ENCODE measurements at regions not wholly inside any gene's neighbourhood (a gene's known extent, or its start where the extent isn't known, plus 50 kb on each side); places are given as distances from the start of the nearest gene placed in this dataset.

DNA sequence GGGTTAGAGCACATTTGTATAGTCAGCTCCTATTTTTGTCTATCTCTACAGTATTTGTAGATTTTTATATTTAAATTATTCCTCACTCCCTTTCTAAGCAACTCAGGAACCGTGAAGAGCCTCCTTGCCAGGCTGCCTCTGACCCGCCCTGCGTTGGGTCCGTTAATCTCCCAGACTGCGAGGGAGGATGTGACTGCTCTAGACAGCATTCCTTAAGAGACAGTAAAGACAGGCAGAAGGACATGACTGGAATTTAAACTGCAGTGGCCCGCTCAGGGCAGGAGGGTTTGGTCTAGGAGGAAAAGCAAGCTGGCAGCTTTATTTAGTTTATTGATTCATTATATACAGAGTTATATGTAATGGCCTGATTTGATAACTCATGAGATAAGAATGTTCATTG lies 413.7 kb downstream of the TMEM135 start:
- no peak for DNase-seq (ENCODE audit: low read depth, low spot score)
- no peaks in the 10 kb centered on the region for H3K9me3 ChIP-seq (ENCODE audit: low read depth, low read length)
- no peak for TF ChIP-seq EZH2 (IDR thresholded peaks at IDR 0.05)
- TF ChIP-seq POLR2AphosphoS5 (IDR thresholded peaks at IDR 0.05; ENCODE audit: borderline replicate concordance, low read depth, low read length): no peak
- TF ChIP-seq FOXP2 (optimal IDR thresholded peaks at IDR 0.05; ENCODE audit: control extremely low read depth, extremely low read length, insufficient read depth): no peak
- no peak overlapping the region for H3K9ac ChIP-seq (ENCODE audit: insufficient read length)
- no peak overlapping the region for H3K4me3 ChIP-seq
- no peaks in the 10 kb centered on the region for H3K36me3 ChIP-seq (ENCODE audit: insufficient read depth, low read length)
- H3K27ac ChIP-seq: no peak overlapping the region

GRCh38 chr11:87447606-87448005 lies 409.9 kb downstream of the TMEM135 start:
- H3K27ac ChIP-seq: no peak overlapping the region
- no peaks in the 10 kb centered on the region for H3K36me3 ChIP-seq (ENCODE audit: insufficient read depth, low read length)
- H3K9ac ChIP-seq (ENCODE audit: insufficient read length): no peak overlapping the region
- TF ChIP-seq EZH2 (IDR thresholded peaks at IDR 0.05): no peak
- DNase-seq (ENCODE audit: low read depth, low spot score): no peak
- H3K9me3 ChIP-seq (ENCODE audit: low read depth, low read length): no peaks in the 10 kb centered on the region
- H3K4me3 ChIP-seq: no peak overlapping the region

DNA sequence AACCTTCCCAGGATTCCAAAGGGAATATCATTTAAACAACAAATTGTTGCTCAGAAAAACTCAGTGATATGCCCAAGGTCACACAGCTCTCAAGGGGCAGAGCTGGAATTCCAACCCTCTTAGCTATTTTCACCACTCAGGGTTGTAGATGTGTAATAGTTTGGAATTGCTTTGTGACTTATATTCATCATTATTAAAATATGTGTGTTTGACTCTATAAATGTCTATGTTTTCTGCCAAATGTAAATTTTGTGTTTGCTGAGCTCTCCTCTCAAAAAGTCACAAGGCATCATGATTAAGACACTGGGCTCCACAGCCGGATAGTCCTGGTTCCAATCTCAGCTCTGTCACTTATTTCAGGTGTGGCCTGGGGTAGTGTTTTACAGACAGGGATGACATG lies 407.3 kb downstream of the TMEM135 start:
- no peak overlapping the region for H3K9ac ChIP-seq (ENCODE audit: insufficient read length)
- no peak for DNase-seq (ENCODE audit: low read depth, low spot score)
- no peak overlapping the region for H3K27ac ChIP-seq
- no peak overlapping the region for H3K4me3 ChIP-seq
- TF ChIP-seq FOXP2 (optimal IDR thresholded peaks at IDR 0.05; ENCODE audit: control extremely low read depth, extremely low read length, insufficient read depth) (no peak), POLR2AphosphoS5 (IDR thresholded peaks at IDR 0.05; ENCODE audit: borderline replicate concordance, low read depth, low read length) (no peak), EZH2 (IDR thresholded peaks at IDR 0.05) (no peak)
- no peaks in the 10 kb centered on the region for H3K36me3 ChIP-seq (ENCODE audit: insufficient read depth, low read length)
- no peaks in the 10 kb centered on the region for H3K9me3 ChIP-seq (ENCODE audit: low read depth, low read length)

- no peak for DNase-seq (ENCODE audit: low read depth, low spot score)
- no peaks in the 10 kb centered on the region for H3K36me3 ChIP-seq (ENCODE audit: insufficient read depth, low read length)
Observed at GRCh38 chr11:87443707-87444106, 406.0 kb downstream of the TMEM135 start.

DNA sequence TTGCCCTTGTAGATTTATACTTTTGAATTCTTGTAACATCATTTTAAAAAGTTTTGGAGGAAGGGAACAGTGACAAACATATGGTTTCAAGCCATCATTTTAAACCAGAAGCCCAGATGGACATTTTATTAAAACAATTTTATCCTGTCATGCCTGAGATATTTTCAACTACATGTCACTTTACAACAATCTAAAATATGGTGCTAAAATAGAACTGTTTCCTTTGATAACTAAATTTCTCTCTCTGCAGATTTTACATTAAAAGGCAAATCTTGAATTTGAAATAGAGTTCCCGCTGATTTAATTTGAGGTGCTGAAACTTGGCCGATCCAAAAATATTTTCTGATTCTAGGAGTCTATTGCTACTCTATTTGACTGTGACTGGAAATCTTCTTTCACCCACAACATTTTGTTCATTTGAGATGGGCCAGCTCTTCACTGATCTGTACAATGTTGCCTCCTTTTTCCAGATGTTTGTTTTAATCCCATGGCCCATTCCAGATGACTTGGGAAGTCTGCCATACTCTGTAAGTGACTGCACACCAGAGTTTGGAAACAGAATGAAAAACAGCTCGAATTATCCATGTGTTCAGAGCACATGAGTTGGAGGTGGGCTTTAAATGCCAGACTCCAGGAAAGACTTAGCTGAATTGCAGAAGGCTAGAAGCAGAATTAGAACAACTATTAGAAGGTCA lies 402.5 kb downstream of the TMEM135 start:
- DNase-seq (ENCODE audit: low read depth, low spot score): no peak
- Histone ChIP-seq H3K36me3 (ENCODE audit: insufficient read depth, low read length) (no peaks in the 10 kb centered on the region), H3K4me3 (no peak overlapping the region), H3K9me3 (ENCODE audit: low read depth, low read length) (no peaks in the 10 kb centered on the region), H3K9ac (ENCODE audit: insufficient read length) (no peak overlapping the region), H3K27ac (no peak overlapping the region)
- TF ChIP-seq EZH2 (IDR thresholded peaks at IDR 0.05) (no peak), POLR2AphosphoS5 (IDR thresholded peaks at IDR 0.05; ENCODE audit: borderline replicate concordance, low read depth, low read length) (no peak), FOXP2 (optimal IDR thresholded peaks at IDR 0.05; ENCODE audit: control extremely low read depth, extremely low read length, insufficient read depth) (no peak)

More at GRCh38 chr11:87443707-87444106, 406.0 kb downstream of the TMEM135 start:
- Histone ChIP-seq H3K9ac (ENCODE audit: insufficient read length) (no peak overlapping the region), H3K27ac (no peak overlapping the region), H3K9me3 (ENCODE audit: low read depth, low read length) (no peaks in the 10 kb centered on the region), H3K4me3 (no peak overlapping the region)
- TF ChIP-seq POLR2AphosphoS5 (IDR thresholded peaks at IDR 0.05; ENCODE audit: borderline replicate concordance, low read depth, low read length) (no peak), FOXP2 (optimal IDR thresholded peaks at IDR 0.05; ENCODE audit: control extremely low read depth, extremely low read length, insufficient read depth) (no peak), EZH2 (IDR thresholded peaks at IDR 0.05) (no peak)

DNA sequence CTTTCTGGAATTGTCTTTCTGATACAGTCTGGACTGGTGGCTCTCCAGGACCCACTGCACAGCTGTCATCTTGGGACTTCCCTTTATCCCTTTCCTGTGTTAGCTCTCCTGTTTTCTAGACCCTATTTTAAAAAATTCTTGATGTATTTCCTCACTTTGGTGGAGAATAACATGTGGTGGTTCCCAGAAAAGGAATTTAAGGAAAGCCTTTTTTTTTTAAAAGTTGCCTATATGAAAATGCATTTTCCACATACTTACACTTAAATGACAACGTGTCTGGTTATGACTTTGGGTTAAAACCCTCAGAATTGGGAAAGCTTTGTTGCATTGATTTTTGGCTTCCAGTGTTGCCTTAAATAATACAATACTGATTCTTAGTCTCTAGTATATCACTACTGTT lies 400.7 kb downstream of the TMEM135 start:
- DNase-seq (ENCODE audit: low read depth, low spot score): no peak
- H3K36me3 ChIP-seq (ENCODE audit: insufficient read depth, low read length): no peaks in the 10 kb centered on the region
- TF ChIP-seq POLR2AphosphoS5 (IDR thresholded peaks at IDR 0.05; ENCODE audit: borderline replicate concordance, low read depth, low read length) (no peak), FOXP2 (optimal IDR thresholded peaks at IDR 0.05; ENCODE audit: control extremely low read depth, extremely low read length, insufficient read depth) (no peak), EZH2 (IDR thresholded peaks at IDR 0.05) (no peak)
- no peak overlapping the region for H3K4me3 ChIP-seq
- no peaks in the 10 kb centered on the region for H3K9me3 ChIP-seq (ENCODE audit: low read depth, low read length)
- no peak overlapping the region for H3K27ac ChIP-seq
- H3K9ac ChIP-seq (ENCODE audit: insufficient read length): no peak overlapping the region

DNA sequence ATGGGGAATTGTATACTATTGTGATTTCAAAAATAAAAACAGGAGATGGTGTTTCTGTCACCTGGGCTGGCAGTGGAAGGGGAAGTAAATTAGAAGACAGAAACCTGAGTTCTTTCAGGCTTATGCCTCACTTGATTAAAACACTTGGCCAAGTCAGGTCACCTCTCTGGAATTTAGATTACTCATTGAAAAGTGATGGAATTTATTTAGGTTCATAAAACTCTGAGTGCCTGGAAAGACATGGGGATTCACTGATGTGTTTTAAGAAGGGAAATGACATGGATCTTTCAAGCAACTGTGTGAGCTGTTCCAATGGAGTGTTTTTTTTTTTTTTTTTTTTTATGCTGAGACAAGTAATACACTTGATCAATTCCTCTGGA lies 400.1 kb downstream of the TMEM135 start:
- no peak overlapping the region for H3K9ac ChIP-seq (ENCODE audit: insufficient read length)
- H3K36me3 ChIP-seq (ENCODE audit: insufficient read depth, low read length): no peaks in the 10 kb centered on the region
- no peak overlapping the region for H3K4me3 ChIP-seq
- DNase-seq (ENCODE audit: low read depth, low spot score): no peak
- no peaks in the 10 kb centered on the region for H3K9me3 ChIP-seq (ENCODE audit: low read depth, low read length)
- H3K27ac ChIP-seq: no peak overlapping the region
- TF ChIP-seq EZH2 (IDR thresholded peaks at IDR 0.05) (no peak), POLR2AphosphoS5 (IDR thresholded peaks at IDR 0.05; ENCODE audit: borderline replicate concordance, low read depth, low read length) (no peak), FOXP2 (optimal IDR thresholded peaks at IDR 0.05; ENCODE audit: control extremely low read depth, extremely low read length, insufficient read depth) (no peak)

- no peaks in the 10 kb centered on the region for H3K9me3 ChIP-seq (ENCODE audit: low read depth, low read length)
- no peak overlapping the region for H3K9ac ChIP-seq (ENCODE audit: insufficient read length)
- no peak overlapping the region for H3K4me3 ChIP-seq
- TF ChIP-seq EZH2 (IDR thresholded peaks at IDR 0.05): no peak
- no peak for TF ChIP-seq POLR2AphosphoS5 (IDR thresholded peaks at IDR 0.05; ENCODE audit: borderline replicate concordance, low read depth, low read length)
- no peak for TF ChIP-seq FOXP2 (optimal IDR thresholded peaks at IDR 0.05; ENCODE audit: control extremely low read depth, extremely low read length, insufficient read depth)
- DNase-seq (ENCODE audit: low read depth, low spot score): no peak
- H3K36me3 ChIP-seq (ENCODE audit: insufficient read depth, low read length): no peaks in the 10 kb centered on the region
- no peak overlapping the region for H3K27ac ChIP-seq
Observed at GRCh38 chr11:87437133-87437843, 399.6 kb downstream of the TMEM135 start.
